ENCODE measurements at regions not wholly inside any gene's neighbourhood (a gene's known extent, or its start where the extent isn't known, plus 50 kb on each side); places are given as distances from the start of the nearest gene placed in this dataset.

DNA sequence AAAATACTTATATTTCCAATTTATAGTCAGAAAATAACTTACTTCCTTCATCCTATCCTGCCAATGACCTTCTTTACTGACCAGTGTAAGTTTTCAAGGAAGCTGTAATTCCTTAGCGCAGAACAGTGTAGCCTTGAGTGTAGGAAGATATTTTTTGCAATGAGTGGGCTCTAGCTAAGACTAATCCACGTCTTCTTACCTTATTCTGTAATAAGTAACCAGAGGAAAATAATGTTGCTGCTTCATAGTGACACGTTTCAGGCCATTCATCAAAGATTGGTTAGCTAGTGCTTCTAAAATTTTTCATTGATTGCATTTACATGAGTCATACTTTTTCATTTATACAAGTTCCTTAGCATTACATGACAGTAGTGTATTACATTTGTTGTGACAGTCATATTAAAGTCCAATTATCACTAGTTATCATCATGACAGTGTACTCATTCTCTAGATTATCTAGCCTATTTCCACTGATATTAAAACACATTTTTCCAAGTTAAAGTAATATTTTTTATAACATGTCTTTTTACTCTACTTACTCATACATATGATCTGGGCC, 403.8 kb upstream of the EPHA3 start:
- TF ChIP-seq EZH2 (IDR thresholded peaks at IDR 0.05; ENCODE audit: low read length, unreplicated experiment) (no peak), EZH2phosphoT487 (IDR thresholded peaks at IDR 0.05; ENCODE audit: borderline replicate concordance, low read length) (no peak)
- TF ChIP-seq, protein P1, sequence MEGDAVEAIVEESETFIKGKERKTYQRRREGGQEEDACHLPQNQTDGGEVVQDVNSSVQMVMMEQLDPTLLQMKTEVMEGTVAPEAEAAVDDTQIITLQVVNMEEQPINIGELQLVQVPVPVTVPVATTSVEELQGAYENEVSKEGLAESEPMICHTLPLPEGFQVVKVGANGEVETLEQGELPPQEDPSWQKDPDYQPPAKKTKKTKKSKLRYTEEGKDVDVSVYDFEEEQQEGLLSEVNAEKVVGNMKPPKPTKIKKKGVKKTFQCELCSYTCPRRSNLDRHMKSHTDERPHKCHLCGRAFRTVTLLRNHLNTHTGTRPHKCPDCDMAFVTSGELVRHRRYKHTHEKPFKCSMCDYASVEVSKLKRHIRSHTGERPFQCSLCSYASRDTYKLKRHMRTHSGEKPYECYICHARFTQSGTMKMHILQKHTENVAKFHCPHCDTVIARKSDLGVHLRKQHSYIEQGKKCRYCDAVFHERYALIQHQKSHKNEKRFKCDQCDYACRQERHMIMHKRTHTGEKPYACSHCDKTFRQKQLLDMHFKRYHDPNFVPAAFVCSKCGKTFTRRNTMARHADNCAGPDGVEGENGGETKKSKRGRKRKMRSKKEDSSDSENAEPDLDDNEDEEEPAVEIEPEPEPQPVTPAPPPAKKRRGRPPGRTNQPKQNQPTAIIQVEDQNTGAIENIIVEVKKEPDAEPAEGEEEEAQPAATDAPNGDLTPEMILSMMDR (conservative IDR thresholded peaks at IDR 0.05; ENCODE audit: low read depth, low read length): no peak

All from PC-3 (cell line).